K562 (cell line): ENCODE measurements at regions not wholly inside any gene's neighbourhood (a gene's known extent, or its start where the extent isn't known, plus 50 kb on each side); places are given as distances from the start of the nearest gene placed in this dataset.

Experiments
- ATAC-seq: fragments of 200-7000 bp; cut with Tn5 transposase; 3 replicates; pipeline ENCODE4 v1.9.1; 2020; ENCODE audit warnings: moderate library complexity
- BruUV-seq: library from RNA; stranded (reverse); fragments of 400-500 nt; replicated peaks from 2 replicates; lab custom pipeline; 2021; lab: Mats Ljungman, UMichigan
- CTCF ChIA-PET: fragments of 300-600 bp; formaldehyde crosslinking; extraction: SDS; loops from one replicate; lab custom pipeline; 2021; ENCODE audit warnings: low intra/inter-chr PET ratio; lab: Yijun Ruan, JAX
- POLR2A ChIA-PET: fragments of 300-600, 350-650 bp; sonication (Branson Sonifier 250); formaldehyde crosslinking; extraction: SDS; loops from one replicate; lab custom pipeline; 2021; ENCODE audit warnings: antibody characterized with exemption, inconsistent platforms; lab: Yijun Ruan, JAX
- DNase-seq, 4 experiments: peaks; one replicate each; pipeline versions ENCODE4 v3.0.0 to v3.0.0-alpha.2; 2011 to 2018; ENCODE audit warnings: low spot score in 3 of 4, mixed read lengths in 3 of 4; ENCODE audit errors: extremely low read depth in 1 of 4
- FAIRE-seq: peaks from 2 replicates; lab custom pipeline; 2011; peaks lifted over from hg19 to GRCh38; lab: Jason Lieb, UNC
- H2AFZ ChIP-seq: 2 replicates; pipeline ENCODE4 v1.6.0; 2011; ENCODE audit warnings: low read depth, low read length, control low read depth, inconsistent platforms
- H3K27ac ChIP-seq: fragments of 200-600 bp; 3 replicates; pipeline ENCODE4 v1.8.0; 2011; ENCODE audit warnings: low read depth, mild to moderate bottlenecking, control low read depth, inconsistent platforms, low read length, moderate library complexity, mixed read lengths; ENCODE audit errors: extremely low read depth
- H3K27me3 ChIP-seq, 2 experiments: fragments of 300-600 bp in 1 of 2; 2 replicates in 1 of 2; 3 replicates in 1 of 2; pipeline versions ENCODE4 v1.6.0 to v1.8.0; 2011; ENCODE audit warnings: inconsistent platforms in 2 of 2, low read length in 2 of 2, mild to moderate bottlenecking in 1 of 2, mixed read lengths in 1 of 2, moderate library complexity in 1 of 2; ENCODE audit not compliant: control insufficient read depth in 2 of 2, insufficient read depth in 2 of 2
- H3K36me3 ChIP-seq: fragments of 300-600 bp; 3 replicates; pipeline ENCODE4 v1.8.0; 2011; ENCODE audit warnings: mild to moderate bottlenecking, low read length, inconsistent platforms; ENCODE audit not compliant: control insufficient read depth, insufficient read depth
- H3K4me1 ChIP-seq, 2 experiments: fragments of 200-600 bp in 1 of 2; replicated peaks in 1 of 2; 2 replicates in 1 of 2; 3 replicates in 1 of 2; pipeline versions ENCODE4 v1.5.1 to v1.8.0; 2011; ENCODE audit warnings: inconsistent platforms in 2 of 2, low read length in 2 of 2, mild to moderate bottlenecking in 1 of 2, mixed read lengths in 1 of 2, moderate library complexity in 1 of 2; ENCODE audit not compliant: control insufficient read depth in 2 of 2, insufficient read depth in 2 of 2
- H3K4me2 ChIP-seq: 2 replicates; pipeline ENCODE4 v1.6.1; 2011; ENCODE audit warnings: low read length, control low read depth, inconsistent platforms, mixed read lengths; ENCODE audit not compliant: insufficient read depth
- H3K4me3 ChIP-seq: fragments of 200-600 bp; sonication (generic), shearing (Covaris generic); 2 replicates; pipeline ENCODE4 v1.5.1; 2016; ENCODE audit warnings: control low read depth, inconsistent platforms
- H3K79me2 ChIP-seq: fragments of 200-600 bp; 3 replicates; pipeline ENCODE4 v1.8.0; 2011; ENCODE audit warnings: low read length, inconsistent platforms; ENCODE audit not compliant: control insufficient read depth, insufficient read depth
- H3K9ac ChIP-seq, 2 experiments: 2 replicates each; pipeline versions ENCODE4 v1.6.0 to v1.6.1; 2011; ENCODE audit warnings: low read depth in 2 of 2, low read length in 2 of 2, control low read depth in 1 of 2, inconsistent platforms in 1 of 2, mild to moderate bottlenecking in 1 of 2, mixed read lengths in 1 of 2; ENCODE audit not compliant: insufficient read depth in 1 of 2
- H3K9me1 ChIP-seq: one replicate; pipeline ENCODE4 v1.6.0; 2011; ENCODE audit warnings: inconsistent platforms, mild to moderate bottlenecking, low read length, moderate library complexity; ENCODE audit not compliant: control insufficient read depth, insufficient read depth
- H3K9me3 ChIP-seq: replicated peaks from 2 replicates; pipeline ENCODE4 v1.5.1; 2011; ENCODE audit warnings: low read depth, low read length, inconsistent platforms; ENCODE audit not compliant: control insufficient read depth, insufficient read depth
- H4K20me1 ChIP-seq: replicated peaks from 2 replicates; pipeline ENCODE4 v1.6.1; 2011; ENCODE audit warnings: low read length, inconsistent platforms, mixed read lengths; ENCODE audit not compliant: control insufficient read depth, insufficient read depth
- BRF2 ChIP-seq: IDR thresholded peaks from 3 replicates; pipeline ENCODE4 v1.6.1; 2011; ENCODE audit warnings: borderline replicate concordance, mild to moderate bottlenecking; ENCODE audit not compliant: insufficient read length, insufficient read depth
- MYBL2 ChIP-seq, 2 experiments: fragments of 450-650 bp in 1 of 2; sonication (generic) in 1 of 2; formaldehyde crosslinking in 1 of 2; IDR thresholded peaks; 2 replicates each; pipeline versions ENCODE4 v1.6.1 to v1.8.1; 2017 to 2022; ENCODE audit warnings: borderline replicate concordance in 1 of 2, inconsistent platforms in 1 of 2, low read depth in 1 of 2, mild to moderate bottlenecking in 1 of 2, missing genetic modification reagents in 1 of 2, moderate library complexity in 1 of 2
- NBN ChIP-seq: fragments of 450-650 bp; IDR thresholded peaks from 2 replicates; pipeline ENCODE4 v1.6.1; 2016; ENCODE audit warnings: low read depth, mild to moderate bottlenecking
- ZBTB43 ChIP-seq: sonication (generic); formaldehyde crosslinking; IDR thresholded peaks from 2 replicates; pipeline ENCODE4 v1.8.0; 2023; ENCODE audit warnings: mild to moderate bottlenecking, missing genetic modification reagents
- ZFP1 ChIP-seq: fragments of 450-650 bp; formaldehyde crosslinking; IDR thresholded peaks from 2 replicates; pipeline ENCODE4 v1.4.0; 2020; ENCODE audit warnings: mild to moderate bottlenecking, mixed read lengths
- ZNF184 ChIP-seq: sonication (generic); formaldehyde crosslinking; IDR thresholded peaks from 2 replicates; pipeline ENCODE4 v1.5.0; 2020; ENCODE audit warnings: missing genetic modification reagents
- ZNF449 ChIP-seq: fragments of 250-450 bp; sonication (Bioruptor Pico); IDR thresholded peaks from 2 replicates; pipeline ENCODE4 v1.8.0; 2022; ENCODE audit warnings: moderate library complexity, mild to moderate bottlenecking, inconsistent platforms
- ZNF507 ChIP-seq: conservative IDR thresholded peaks from 2 replicates; pipeline ENCODE4 v1.6.1; 2017; ENCODE audit warnings: missing genetic modification characterization, missing compliant biosample characterization
- ZNF76 ChIP-seq: fragments of 250-450 bp; sonication (Bioruptor Pico); IDR thresholded peaks from 2 replicates; pipeline ENCODE4 v1.4.0; 2020; ENCODE audit warnings: mild to moderate bottlenecking, moderate library complexity, borderline replicate concordance
- ZNF766 ChIP-seq: fragments of 200-800 bp; sonication (Bioruptor generic); conservative IDR thresholded peaks from 2 replicates; pipeline ENCODE4 v1.6.1; 2016; ENCODE audit warnings: missing genetic modification characterization, missing compliant biosample characterization
- WGBS: fragments of 100-300 bp; shearing (Covaris generic); methylation state at CpG from one replicate; pipeline ENCODE4 v1.1.6; 2016; ENCODE audit warnings: low coverage, mixed read lengths; ENCODE audit not compliant: insufficient coverage; ENCODE audit errors: missing lambda C conversion rate; 5-methylcytosine and 5-hydroxymethylcytosine counted together
- in situ Hi-C: fragments of 300-500 bp; cut with MboI; formaldehyde crosslinking; loops from 4 replicates; pipeline ENCODE4 v1.15.0; 2018; ENCODE audit warnings: inconsistent platforms, mixed read lengths
- intact Hi-C: fragments of 100-400 bp; cut with micrococcal nuclease; formaldehyde crosslinking; loops from 2 replicates; pipeline ENCODE4 v1.14.2; 2022

- CTCF ChIA-PET: no interaction called here
- Histone ChIP-seq H2AFZ (no peak overlapping the region), H4K20me1 (no peaks in the 10 kb centered on the region), H3K4me3 (no peak overlapping the region), H3K4me1 (no peaks in the 10 kb centered on the region), H3K27me3 (no peaks in the 10 kb centered on the region), H3K36me3 (no peaks in the 10 kb centered on the region), H3K79me2 (no peaks in the 10 kb centered on the region), H3K9me3 (no peaks in the 10 kb centered on the region), H3K9ac (no peak overlapping the region), H3K27ac (no peak overlapping the region), H3K9me1 (no peaks in the 10 kb centered on the region), H3K4me2 (no peak overlapping the region)
- BruUV-seq: no TSS peak
- intact Hi-C loops (no loop called here), in situ Hi-C loops (no loop called here)
- POLR2A ChIA-PET: no interaction called here
- FAIRE-seq (no peak), DNase-seq (no peak), ATAC-seq (no peak)
- TF ChIP-seq ZNF449: no peak
- TF ChIP-seq MYBL2 (IDR thresholded peaks at IDR 0.05; ENCODE audit: low read depth): no peak
- no peak for TF ChIP-seq MYBL2 (CRISPR knock-in tag; IDR thresholded peaks at IDR 0.05; ENCODE audit: borderline replicate concordance)
- no peak for TF ChIP-seq ZNF766 (CRISPR knock-in tag)
- TF ChIP-seq BRF2: no peak
- TF ChIP-seq ZFP1 (CRISPR knock-in tag): no peak
- no peak for TF ChIP-seq ZNF507 (tag)
- no peak for TF ChIP-seq ZBTB43 (CRISPR knock-in tag)
- no peak for TF ChIP-seq ZNF76
- no peak for TF ChIP-seq NBN
- TF ChIP-seq ZNF184: no peak
- 3% methylated on average over 4 of the region's 6 CpGs for WGBS
These were observed 1920.2 kb downstream of the PCDH9 start for GRCh38 chr13:65309906-65310305.
